OCI-LY7 (cell line): ENCODE measurements at regions not wholly inside any gene's neighbourhood (a gene's known extent, or its start where the extent isn't known, plus 50 kb on each side); places are given as distances from the start of the nearest gene placed in this dataset.
"Not testable (repeated sequence)": the region's sequence is repeated elsewhere in the genome, so short reads cannot be mapped to it uniquely, and the experiment has no call there.

Experiments
- BruUV-seq: library from RNA; stranded (reverse); fragments of 400-500 nt; replicated peaks from 2 replicates; lab custom pipeline; 2021; lab: Mats Ljungman, UMichigan
- CTCF ChIA-PET: fragments of 300-600 bp; sonication (Branson Sonifier 250); formaldehyde crosslinking; loops from one replicate; lab custom pipeline; 2022; ENCODE audit warnings: antibody characterized with exemption; ENCODE audit not compliant: unreplicated experiment; lab: Charles Lee
- POLR2A ChIA-PET: fragments of 300-600 bp; sonication (Branson Sonifier 250); formaldehyde crosslinking; loops from one replicate; lab custom pipeline; 2022; ENCODE audit warnings: antibody characterized with exemption; lab: Charles Lee
- DNase-seq: peaks from one replicate; pipeline ENCODE4 v3.0.0-alpha.2; 2015; ENCODE audit warnings: low spot score
- H2AFZ ChIP-seq: fragments of 200-600 bp; sonication (generic), shearing (Covaris generic); 2 replicates; pipeline ENCODE4 v1.6.1; 2014; ENCODE audit warnings: mild to moderate bottlenecking, antibody characterized with exemption, low read length, moderate library complexity
- H3K27ac ChIP-seq: fragments of 200-600 bp; sonication (generic); 2 replicates; pipeline ENCODE4 v1.5.1; 2014; ENCODE audit warnings: mixed run types, low read depth, mild to moderate bottlenecking, moderate library complexity, low read length, inconsistent platforms; ENCODE audit not compliant: poor library complexity, severe bottlenecking
- H3K36me3 ChIP-seq: fragments of 200-600 bp; sonication (generic); 2 replicates; pipeline ENCODE4 v1.6.1; 2014; ENCODE audit warnings: mild to moderate bottlenecking, antibody characterized with exemption, low read length, moderate library complexity, mixed read lengths; ENCODE audit not compliant: insufficient read depth
- H3K4me1 ChIP-seq: fragments of 200-600 bp; sonication (generic); 2 replicates; pipeline ENCODE4 v1.5.1; 2014; ENCODE audit warnings: mild to moderate bottlenecking, low read length; ENCODE audit not compliant: insufficient read depth, poor library complexity, severe bottlenecking
- H3K4me2 ChIP-seq: fragments of 200-600 bp; sonication (generic); 2 replicates; pipeline ENCODE4 v1.6.1; 2014; ENCODE audit warnings: mild to moderate bottlenecking, low read length
- H3K4me3 ChIP-seq: fragments of 200-600 bp; sonication (generic); 2 replicates; pipeline ENCODE4 v1.5.1; 2014; ENCODE audit warnings: mild to moderate bottlenecking, low read depth, low read length; ENCODE audit not compliant: poor library complexity, severe bottlenecking
- H3K79me2 ChIP-seq: fragments of 200-600 bp; sonication (generic); 2 replicates; pipeline ENCODE4 v1.6.1; 2016; ENCODE audit warnings: low read depth, mild to moderate bottlenecking, low read length, moderate library complexity, mixed read lengths; ENCODE audit not compliant: insufficient read depth
- H3K9me2 ChIP-seq: fragments of 200-600 bp; sonication (generic); 2 replicates; pipeline ENCODE4 v1.6.1; 2016; ENCODE audit warnings: mild to moderate bottlenecking, low read length, mixed read lengths; ENCODE audit not compliant: insufficient read depth
- H3K9me3 ChIP-seq: fragments of 200-600 bp; sonication (generic); 2 replicates; pipeline ENCODE4 v1.6.1; 2014; ENCODE audit warnings: mild to moderate bottlenecking, mixed run types, low read length, mixed read lengths
- H4K20me1 ChIP-seq: fragments of 200-600 bp; sonication (generic); 2 replicates; pipeline ENCODE4 v1.6.1; 2014; ENCODE audit warnings: mild to moderate bottlenecking, antibody characterized with exemption, low read length, moderate library complexity, mixed read lengths; ENCODE audit not compliant: insufficient read depth
- CTCF ChIP-seq: fragments of 200-600 bp; sonication (generic); conservative IDR thresholded peaks from 2 replicates; pipeline ENCODE4 v1.5.1; 2014; ENCODE audit warnings: mild to moderate bottlenecking, antibody characterized with exemption, low read length, moderate library complexity, mixed read lengths
- EZH2phosphoT487 ChIP-seq: fragments of 200-600 bp; sonication (generic); IDR thresholded peaks from 2 replicates; pipeline ENCODE4 v1.6.1; 2018; ENCODE audit warnings: low read depth, borderline replicate concordance, mild to moderate bottlenecking, mixed run types, antibody characterized with exemption, low read length, moderate library complexity, mixed read lengths
- intact Hi-C: fragments of 100-400 bp; cut with micrococcal nuclease; formaldehyde crosslinking; loops from one replicate; pipeline ENCODE4 v1.10.0; 2022; ENCODE audit not compliant: unreplicated experiment

- no peak for TF ChIP-seq EZH2phosphoT487
- no peak for TF ChIP-seq CTCF
- no peak for DNase-seq
- Histone ChIP-seq H3K4me1 (no peaks in the 10 kb centered on the region), H3K27ac (no peak overlapping the region), H4K20me1 (no peaks in the 10 kb centered on the region), H3K79me2 (no peaks in the 10 kb centered on the region), H2AFZ (no peak overlapping the region), H3K4me3 (no peak overlapping the region), H3K9me3 (no peaks in the 10 kb centered on the region), H3K9me2 (no peaks in the 10 kb centered on the region), H3K4me2 (no peak overlapping the region), H3K36me3 (no peaks in the 10 kb centered on the region)
- BruUV-seq: no TSS peak
- ChIA-PET CTCF (no interaction called here), POLR2A (no interaction called here)
- intact Hi-C loops: no loop called here
Measured at GRCh38 chr2:82939211-82939610, 1519.9 kb downstream of the SUCLG1 start.

GRCh38 chr2:82938321-82938845 is 1520.7 kb downstream of the SUCLG1 start:
- H4K20me1 ChIP-seq, H3K4me2 ChIP-seq, H3K36me3 ChIP-seq, H3K9me2 ChIP-seq, H3K4me3 ChIP-seq, H3K27ac ChIP-seq, H2AFZ ChIP-seq, H3K4me1 ChIP-seq, H3K9me3 ChIP-seq, CTCF ChIA-PET, POLR2A ChIA-PET, H3K79me2 ChIP-seq, BruUV-seq, DNase-seq, intact Hi-C loops: not testable (repeated sequence)

GRCh38 chr2:82913566-82913965 is 1545.5 kb downstream of the SUCLG1 start:
- Histone ChIP-seq H3K27ac (no peak overlapping the region), H2AFZ (no peak overlapping the region), H3K9me3 (no peaks in the 10 kb centered on the region), H3K36me3 (no peaks in the 10 kb centered on the region), H3K4me2 (no peak overlapping the region), H3K79me2 (no peaks in the 10 kb centered on the region), H4K20me1 (no peaks in the 10 kb centered on the region), H3K9me2 (no peaks in the 10 kb centered on the region), H3K4me1 (no peaks in the 10 kb centered on the region), H3K4me3 (no peak overlapping the region)
- POLR2A ChIA-PET: no interaction called here
- no peak for DNase-seq
- TF ChIP-seq CTCF (no peak), EZH2phosphoT487 (no peak)
- CTCF ChIA-PET: no interaction called here
- no TSS peak for BruUV-seq
- intact Hi-C loops: no loop called here
